ENCODE measurements at regions not wholly inside any gene's neighbourhood (a gene's known extent, or its start where the extent isn't known, plus 50 kb on each side); places are given as distances from the start of the nearest gene placed in this dataset.
"Not testable (repeated sequence)": the region's sequence is repeated elsewhere in the genome, so short reads cannot be mapped to it uniquely, and the experiment has no call there.

DNA sequence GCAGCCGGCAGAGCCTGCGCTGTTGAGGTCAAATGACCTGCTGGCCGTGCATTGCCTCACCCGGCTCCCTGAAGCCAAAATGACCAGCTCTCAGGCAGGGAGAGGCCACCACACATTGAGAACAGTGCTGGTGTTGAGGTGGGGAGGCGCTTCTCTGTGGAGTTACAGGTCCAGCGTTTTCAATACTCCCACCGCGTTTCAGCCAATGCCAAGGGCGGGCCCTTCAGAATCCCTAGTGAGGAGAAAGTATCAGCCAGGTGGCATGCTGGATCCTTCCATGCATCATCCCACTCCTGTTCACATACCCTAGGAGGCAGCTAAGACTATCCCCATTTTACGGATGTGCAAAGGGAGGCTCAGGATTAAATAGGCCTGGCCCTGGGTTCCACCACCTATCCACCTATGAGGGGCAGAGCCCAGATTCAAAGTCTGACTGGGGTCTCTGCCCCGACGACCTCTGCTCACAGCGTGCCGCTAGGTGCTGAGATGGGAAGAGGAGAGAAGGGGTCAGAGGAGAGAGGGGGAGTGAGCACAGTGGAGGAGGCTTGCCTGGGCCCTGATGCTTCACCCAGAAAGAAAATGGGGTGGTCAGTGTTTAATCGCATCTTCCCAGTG, 137.6 kb upstream of the ID2 start:
- DNase-seq: no peak

DNA sequence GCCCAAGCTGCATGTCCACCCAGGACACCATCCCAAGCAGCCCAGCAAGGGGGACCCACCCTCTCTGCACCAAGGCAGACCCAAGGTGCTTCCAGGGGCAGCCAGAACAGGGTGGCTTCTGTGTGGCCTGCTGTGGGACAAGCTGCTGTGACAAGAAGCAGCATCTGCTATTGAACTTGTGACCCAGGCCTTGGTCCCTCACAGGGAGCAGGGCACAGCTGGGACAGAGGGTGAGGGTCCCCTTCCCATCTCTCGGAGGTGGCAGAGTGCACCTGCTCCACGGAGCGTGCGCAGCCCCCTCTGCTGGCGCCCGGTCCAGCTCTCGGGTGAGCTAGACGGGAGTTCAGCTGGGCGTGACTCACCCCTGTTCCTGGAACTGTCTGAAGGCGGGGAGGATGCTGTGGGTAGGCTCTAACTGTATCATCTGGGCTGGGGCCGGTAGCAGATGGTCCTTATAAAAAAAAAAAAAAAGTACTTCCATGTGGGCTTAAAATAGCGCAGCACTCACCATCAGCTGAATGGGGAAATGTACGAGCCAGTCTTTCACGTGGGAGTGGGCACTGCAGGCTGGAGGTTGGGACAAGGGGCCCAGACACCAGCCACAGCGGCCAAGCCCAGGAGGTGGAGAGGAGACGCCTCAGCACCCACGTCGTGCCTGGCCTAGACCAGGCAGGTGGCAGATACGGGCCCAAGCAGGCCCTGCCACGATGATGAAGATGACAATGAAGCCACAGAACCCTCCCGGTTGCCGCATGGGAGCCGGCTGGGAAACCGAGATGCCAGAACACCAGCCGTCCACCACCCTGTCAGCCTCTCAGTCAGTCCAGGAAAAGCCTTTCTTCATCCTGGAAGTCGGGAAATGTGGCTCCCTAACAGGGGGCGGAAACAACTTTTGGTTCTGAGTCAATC, 136.8 kb upstream of the ID2 start:
- peak; percentile 88 for DNase-seq

DNA sequence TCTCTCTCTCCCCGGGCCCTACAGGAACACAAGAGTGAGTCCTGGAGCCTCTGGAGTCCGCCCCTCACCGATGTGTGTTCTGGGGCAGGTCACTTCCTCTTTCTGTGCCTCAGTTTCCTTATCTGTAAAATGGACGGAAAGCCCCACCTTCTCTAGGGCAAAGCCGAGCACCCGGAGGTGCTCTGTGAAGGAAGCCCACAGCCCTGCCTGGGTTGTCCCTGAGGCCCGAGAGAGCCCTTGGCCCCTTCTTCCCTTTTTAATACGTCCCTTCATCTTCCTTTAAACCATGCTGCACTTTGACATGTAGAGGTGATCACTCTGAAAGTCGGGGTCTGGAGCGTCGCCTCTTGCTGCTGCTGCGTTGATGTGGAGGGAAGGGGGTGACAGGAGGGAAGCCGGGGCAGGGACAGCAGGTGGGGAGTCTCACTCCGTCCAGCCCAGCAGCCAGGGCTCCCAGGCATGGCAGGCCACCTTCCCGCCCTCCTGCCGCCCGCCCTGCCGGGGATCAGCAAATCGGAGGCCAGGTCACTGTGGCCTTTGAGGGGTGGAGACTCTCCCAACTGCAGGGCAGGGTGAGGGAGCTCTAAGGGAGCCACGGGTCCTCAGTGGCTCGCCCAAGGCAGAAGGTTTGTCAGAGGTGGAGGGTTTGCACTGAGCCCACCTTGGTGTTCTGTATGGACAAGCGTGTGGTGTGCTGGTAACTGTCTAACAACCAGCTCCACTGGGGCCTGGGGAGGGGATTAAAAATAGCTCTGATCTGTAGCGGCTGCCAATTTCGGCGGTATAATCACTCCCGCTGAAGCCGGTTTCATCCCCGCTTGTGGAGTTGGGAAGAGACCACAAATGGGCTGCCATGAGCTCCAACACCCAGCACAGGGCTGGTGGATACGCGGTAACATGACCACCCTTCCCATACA, 135.9 kb upstream of the ID2 start:
- no peak for DNase-seq

DNA sequence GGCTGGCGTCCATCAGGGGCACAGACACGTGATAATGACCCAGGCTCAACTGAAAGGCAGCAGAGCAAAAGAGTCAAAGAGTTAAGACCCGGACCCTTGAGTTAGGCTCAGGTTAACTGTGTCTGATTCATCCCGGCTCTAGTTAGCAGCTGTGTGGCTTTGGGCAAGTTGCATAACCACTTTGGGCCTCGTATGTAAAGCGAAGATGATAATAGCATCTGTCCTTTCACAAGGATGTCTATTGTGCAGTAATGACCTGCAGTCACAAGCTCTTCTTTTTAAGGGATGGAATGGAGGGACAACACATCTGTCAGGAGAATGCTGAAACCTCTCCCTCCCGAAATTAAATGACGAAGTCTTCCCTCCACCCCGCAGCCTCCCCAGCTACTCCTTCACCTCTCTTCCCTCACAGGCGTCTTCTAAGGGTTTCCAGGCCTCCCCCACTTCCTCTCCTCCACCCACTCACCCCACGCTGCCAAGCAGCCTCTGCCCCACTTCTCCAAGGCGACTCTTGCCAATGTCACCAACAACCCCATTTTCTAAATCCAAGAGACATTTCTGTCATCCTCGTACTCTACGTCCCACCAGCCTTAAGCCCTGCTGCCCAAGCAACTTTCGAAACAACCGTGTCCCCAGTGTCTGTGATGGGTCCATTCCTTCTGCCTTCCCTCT, 135.1 kb upstream of the ID2 start:
- no peak for DNase-seq

DNA sequence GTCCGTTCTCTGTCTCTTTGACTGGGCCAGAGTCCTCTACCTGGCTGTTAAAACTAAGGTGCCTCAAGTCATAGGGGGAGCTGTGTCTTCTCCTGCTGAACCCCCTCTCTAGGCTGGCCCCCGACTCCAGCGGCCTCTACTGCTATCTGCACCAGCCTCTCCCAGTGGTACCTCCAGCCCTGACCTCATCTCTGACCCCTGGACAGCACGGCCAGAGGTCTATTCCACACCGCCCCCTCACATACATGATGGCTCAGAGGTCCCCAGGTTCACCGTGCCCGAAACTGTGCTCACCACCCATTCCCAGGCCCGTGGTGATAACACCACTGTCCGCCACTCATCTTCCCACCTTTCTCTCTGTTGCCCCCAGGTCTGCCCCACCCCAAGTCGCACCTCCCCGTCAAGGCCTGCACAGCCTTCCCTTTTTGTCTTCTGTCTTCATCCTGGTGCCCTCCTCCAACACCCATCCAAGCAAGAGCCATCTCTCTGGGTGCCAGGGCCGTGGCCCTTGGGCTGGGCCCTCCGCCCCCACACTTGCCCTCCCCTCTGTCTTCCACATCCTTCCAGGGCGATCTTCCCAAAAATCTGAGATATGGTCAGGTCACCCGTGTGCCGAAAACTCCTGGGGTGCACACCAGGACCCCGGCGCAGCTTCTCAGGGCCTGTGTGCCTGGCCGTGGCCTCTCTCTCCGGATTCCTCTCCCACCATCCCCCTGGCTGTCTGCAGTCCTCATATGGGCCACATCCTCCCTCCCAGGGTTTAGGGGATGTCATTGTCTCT, 134.4 kb upstream of the ID2 start:
- no peak for DNase-seq

DNA sequence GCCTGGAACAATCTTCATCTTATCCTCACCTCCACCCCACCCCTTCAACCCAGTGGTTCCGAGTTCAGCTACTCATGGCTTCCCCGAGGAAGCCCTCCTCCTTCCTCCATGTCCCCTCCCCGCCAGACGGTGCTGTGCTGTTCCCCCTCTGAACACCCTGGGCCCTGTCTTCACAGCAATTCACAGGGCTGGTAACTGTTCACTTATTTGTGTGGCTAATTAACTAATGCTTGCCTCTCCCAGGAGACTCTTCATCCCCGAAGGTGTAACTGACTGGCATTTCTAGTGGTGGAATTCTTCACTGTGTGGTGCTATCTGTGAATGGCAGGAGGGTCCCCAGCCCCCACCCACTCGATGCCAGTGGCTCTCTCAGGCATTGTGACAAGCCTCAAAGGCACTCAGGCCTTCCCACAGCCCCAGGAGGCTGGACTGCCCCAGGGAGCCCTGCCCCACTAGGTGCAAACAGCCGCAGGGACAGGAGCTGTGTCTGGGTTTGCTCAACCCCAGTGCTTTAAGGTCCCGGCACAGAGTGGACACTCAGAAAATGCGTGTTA, 133.7 kb upstream of the ID2 start:
- DNase-seq: no peak

DNA sequence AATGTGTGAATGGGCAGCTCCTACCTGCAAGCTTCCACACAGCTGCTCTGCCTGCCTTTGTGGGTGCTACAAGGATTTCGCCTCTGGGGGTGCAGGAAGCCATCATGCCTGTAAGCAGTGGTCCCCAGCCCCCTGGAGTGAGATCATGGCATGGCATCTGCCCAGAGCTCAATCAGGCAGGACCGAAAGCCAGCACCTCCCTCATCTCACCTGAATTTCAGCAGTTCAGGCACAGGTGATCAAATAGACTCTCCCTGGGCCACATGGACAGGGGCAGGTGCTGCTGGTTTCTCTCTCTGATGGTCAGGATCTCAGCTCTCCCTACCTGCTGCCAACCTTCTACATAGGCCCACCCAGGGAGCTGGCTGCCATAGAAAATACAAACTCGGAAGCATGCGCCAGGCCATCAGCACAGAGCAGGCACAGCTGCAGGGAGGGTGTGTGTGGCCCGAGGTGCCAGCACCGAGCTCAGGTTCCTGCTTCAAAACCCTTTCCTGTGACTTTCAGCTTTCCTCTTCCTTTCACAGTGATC, 133.2 kb upstream of the ID2 start:
- no peak for DNase-seq

DNA sequence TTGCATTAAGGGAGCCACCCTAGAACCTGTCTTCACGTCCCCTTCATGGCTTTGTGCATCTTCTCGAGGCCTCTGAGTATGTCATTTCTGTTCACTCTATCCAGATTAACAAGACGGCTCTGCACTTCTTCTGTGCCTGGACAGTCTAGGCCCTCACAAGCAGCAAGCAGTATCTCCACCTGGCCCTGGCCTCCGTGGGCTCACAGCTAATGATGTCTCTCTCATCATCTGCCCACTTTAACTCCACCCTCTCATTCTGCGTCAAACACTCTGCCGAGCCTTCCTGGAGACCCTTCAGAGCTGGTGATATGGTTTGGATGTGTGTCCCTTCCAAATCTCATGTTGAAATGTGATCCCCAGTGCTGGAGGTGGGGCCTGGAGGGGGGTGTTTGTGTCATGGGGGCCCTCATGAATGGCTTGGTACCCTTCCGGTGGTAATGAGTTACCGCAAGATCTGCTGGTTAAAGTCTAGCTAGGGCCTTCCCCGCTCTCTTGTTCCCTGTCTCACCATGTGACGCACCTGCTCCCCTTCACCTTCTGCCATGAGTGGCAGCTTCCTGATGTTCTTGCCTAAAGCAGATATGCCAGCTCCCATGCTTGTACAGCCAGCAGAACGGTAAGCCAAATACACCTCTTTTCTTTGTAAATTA, 132.5 kb upstream of the ID2 start:
- DNase-seq: no peak

DNA sequence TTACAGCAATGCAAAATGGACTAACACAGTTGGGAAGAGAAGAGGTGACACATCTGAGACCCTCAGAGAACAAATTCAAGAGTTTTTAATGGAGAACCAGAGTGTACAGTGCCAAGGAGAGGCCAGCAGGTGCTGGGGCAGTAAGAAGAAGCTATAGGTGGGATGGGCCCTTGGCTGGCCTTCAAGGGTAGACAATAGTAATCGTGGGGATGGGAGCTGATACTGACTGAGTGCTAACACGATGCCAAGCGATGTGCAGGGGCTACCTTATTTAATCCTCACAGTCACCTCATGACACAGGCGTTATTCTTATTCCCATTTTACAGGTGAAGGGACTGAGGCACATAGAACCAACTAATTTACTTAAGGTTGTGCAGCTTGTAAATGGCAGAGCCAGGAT, 131.9 kb upstream of the ID2 start:
- no peak for DNase-seq

DNA sequence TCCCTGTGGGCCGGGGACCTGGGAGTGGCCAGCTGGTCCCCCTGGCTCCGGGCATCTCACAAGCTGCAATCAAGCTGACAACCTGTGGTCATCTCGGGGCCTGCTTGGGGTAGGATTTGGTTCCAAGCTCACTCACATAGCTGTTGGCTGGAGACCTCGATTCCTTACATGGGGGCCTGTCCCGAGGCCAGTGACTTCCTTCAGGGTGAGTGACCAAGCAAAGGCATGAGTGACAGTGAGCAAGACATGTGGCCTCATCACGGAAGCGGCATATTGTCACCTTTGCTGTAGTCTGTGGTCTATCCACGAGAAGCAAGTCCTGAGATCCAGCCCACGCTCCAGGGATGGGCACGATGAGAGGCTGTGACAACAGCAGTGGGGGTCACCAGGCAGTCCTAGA, 131.4 kb upstream of the ID2 start:
- DNase-seq: no peak

DNA sequence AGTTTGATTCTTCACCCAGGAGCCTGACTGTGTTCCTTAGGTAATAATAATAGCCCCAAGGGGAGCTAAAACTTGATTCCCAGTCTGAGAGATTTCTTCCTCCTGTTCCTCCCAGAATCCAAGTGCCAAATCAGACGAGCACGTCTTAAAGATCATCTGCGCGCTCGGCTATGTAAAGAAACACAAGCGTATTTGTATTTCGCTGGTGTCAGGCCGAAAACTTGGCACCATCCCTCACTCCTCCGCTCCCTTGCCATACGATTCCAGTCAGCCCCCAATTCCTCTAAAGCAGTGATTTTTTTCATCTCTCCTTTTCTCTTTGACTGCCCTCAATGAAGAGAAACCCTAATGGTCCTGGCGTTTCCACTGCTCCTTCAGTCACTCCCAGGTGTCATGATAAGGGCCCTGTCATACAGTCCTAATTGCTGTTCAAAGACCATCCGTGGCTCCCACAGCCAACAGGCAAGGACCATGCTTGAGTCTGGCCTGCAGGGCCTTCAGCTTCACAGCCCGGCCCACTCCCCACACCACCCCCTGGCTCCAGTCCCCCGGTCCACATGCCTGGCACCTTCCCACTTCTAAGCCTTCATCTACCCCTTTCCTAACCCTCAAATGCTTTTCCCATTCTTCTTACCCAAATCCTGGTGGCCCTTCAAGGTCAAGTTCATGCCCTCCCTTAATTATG, 130.8 kb upstream of the ID2 start:
- DNase-seq: no peak

DNA sequence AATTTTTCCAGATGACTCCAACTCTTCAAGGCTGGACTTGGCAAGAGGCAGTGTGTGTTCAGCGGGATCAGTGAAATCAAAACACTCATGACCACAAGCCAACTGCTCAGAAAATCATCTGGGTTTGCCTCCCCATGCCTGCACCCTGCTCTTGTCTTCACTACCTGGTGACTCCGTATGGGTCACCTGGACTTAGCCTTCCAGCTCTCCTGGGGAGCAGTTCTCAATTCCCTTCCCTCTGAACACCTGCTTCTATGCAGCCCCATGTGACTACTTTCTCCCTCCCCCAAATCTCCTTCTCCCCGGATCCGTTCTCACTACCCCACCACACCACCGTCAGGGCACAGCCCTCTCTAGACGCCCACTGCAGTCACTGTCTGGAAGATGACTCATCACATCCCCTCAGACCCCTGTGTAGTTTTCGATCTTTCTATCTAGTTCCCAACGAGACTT, 130.2 kb upstream of the ID2 start:
- DNase-seq: no peak

DNA sequence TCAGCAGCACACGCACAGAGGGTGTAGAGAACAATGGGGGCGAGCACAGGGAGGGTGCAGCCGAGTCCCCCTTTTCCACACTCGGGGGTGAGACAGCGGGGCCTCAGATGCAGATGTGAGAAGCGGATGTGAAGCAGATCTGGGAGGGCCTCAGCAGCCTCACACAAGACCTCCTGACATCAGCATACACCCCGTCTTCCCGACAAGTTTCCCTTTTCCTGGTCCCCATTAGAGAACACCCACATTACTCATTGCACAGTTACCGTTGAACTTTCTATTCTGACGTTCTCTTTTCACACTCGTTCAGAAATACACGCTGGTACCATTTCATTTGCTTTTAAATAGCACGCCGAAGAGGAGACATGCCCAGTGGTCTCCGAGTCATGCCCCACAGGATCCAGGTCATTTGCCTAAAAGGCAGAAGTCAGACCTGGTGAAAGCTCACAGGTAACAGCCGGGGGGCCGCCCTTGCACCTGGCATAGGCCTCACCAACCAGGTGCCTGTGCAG, 129.5 kb upstream of the ID2 start:
- DNase-seq: no peak

DNA sequence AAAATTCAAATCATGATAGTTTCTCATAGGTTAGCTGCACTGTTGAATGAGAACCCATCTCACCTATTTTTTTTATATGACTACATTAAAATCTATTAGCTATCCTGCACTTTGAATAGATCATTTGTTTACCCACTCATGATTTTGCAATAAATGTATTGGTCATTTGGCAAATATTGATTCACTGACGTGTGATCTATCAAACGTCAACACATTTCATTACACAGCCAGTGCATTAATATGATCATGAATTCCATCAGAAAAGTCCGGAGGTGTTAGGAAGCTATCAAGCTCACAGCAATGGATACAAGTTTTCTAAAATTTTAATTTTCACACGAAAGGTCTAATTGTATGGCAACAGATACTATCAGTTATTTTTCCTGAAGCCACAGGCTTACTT, 128.2 kb upstream of the ID2 start:
- DNase-seq: no peak

DNA sequence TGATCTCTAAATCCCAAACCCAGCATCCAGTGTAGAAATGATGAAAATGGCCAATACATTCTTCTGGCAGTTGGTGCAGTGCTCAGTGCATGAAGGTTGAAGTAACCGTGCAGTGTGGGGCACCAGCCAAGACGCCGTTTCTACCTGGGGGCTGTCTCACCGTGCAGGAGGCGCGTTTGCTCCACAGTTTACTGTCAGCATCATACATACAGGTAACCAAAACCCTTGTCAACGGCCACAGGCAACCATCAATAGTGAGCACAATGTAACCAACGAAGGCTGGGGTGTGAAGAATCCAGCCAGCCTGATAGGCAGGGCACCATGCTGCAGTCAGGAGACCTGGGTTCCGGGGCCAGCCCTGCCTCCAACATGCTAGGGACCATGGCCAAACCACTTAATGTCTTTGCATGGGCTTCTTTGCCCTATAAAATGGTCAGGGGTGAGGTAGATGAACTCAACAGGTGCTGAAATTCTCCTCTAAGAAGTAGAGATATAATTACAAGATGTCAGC, 127.5 kb upstream of the ID2 start:
- no peak for DNase-seq

DNA sequence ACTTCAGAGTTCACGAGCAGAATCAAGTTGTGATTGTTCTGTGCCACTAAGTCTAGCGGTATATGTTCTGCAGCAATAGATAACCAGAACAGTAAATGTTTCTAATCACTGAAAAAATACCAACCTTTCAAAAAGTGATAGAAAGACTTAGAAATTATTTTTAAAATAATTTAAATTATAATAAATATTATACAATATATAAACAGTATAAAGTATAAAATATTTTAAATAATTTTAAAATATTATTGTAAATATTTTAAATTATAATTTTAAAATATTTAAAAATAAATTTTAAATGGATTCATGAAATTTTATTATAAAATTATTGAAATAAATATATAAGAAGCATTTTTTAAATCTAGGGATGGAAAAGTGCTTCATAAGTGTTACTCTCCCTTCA, 126.3 kb upstream of the ID2 start:
- DNase-seq: no peak

DNA sequence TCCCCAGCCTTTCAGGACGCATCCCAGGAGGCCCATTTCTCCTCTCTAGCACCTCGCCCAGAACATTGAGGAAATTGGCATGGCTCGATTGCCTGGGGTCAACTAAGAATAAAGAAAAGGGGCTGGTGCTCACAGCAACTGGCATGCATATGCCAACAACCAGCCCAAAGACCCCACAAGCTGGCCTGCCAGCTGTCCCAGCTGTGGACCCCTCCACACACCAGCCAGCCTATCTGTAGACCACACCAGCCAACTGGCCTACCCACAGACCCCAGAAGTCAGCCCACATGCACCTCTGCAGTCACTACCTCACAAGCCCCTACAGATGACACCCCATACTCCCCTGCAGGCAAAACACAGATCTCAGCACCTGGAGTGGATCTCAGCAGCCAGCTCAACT, 123.8 kb upstream of the ID2 start:
- no peak for DNase-seq

DNA sequence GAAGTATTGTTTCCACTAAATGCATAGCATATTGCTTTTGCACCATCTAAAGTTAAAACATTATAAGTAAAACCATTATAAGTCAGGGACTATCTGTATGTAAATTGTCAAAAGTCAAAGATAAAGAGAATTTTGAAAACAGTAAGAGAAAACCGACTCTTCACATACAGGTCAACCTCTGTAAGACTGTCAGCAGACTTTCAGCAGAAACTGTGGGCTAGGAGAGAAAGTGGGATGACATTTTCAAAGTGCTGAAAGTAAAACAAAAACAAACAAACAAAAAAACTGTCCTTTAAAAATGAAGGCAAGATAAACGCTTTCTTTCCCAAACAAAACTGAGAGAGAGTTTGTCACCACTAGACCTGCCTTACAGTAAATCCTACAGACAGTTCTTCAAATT, 122.9 kb upstream of the ID2 start:
- no peak for DNase-seq

DNA sequence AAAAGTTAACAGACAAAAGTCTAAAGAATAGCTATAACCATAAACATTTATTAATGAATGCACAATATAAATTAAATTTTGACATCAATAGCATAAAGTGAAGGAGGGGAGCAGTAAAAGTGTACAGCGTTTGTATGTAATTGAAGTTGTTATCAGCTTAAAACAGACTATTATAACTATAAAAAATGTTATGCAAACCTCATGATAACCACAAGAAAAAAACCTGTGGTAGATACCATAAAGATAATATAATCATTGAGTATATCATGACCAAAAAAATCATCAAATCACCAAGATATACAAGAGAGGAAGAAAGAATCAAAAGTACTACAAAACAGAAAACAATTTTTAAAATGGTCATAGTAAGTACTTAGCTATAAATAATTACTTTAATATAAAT, 122.1 kb upstream of the ID2 start:
- DNase-seq: no peak

DNA sequence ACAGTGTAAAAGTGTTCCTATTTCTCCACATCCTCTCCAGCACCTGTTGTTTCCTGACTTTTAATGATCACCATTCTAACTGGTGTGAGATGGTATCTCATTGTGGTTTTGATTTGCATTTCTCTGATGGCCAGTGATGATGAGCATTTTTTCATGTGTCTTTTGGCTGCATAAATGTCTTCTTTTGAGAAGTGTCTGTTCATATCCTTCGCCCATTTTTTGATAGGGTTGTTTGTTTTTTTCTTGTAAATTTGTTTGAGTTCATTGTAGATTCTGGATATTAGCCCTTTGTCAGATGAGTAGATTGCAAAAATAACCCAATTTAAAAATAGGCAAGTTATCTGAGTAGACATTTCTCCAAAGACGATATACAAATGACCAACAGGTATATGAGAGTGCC, 120.2 kb upstream of the ID2 start:
- DNase-seq: not testable (repeated sequence)
